HEK293T (cell line): ENCODE measurements at regions not wholly inside any gene's neighbourhood (a gene's known extent, or its start where the extent isn't known, plus 50 kb on each side); places are given as distances from the start of the nearest gene placed in this dataset.

Experiments used
- ARNT ChIP-seq: fragments of 450-650 bp; IDR thresholded peaks from 2 replicates; pipeline ENCODE4 v1.6.1; 2017; ENCODE audit warnings: mild to moderate bottlenecking
- BHLHE40 ChIP-seq: fragments of 450-650 bp; IDR thresholded peaks from 2 replicates; pipeline ENCODE4 v1.6.1; 2016; ENCODE audit warnings: mild to moderate bottlenecking, moderate library complexity, borderline replicate concordance
- ELF4 ChIP-seq: fragments of 450-650 bp; IDR thresholded peaks from 2 replicates; pipeline ENCODE4 v1.6.1; 2017; ENCODE audit warnings: antibody characterized with exemption
- FOXA1 ChIP-seq: fragments of 450-650 bp; IDR thresholded peaks from 2 replicates; pipeline ENCODE4 v1.6.1; 2016; ENCODE audit warnings: mild to moderate bottlenecking
- FOXK2 ChIP-seq: fragments of 450-650 bp; IDR thresholded peaks from 2 replicates; pipeline ENCODE4 v1.6.1; 2016; ENCODE audit warnings: mild to moderate bottlenecking
- FOXM1 ChIP-seq: fragments of 450-650 bp; IDR thresholded peaks from 2 replicates; pipeline ENCODE4 v1.6.1; 2017; ENCODE audit warnings: mild to moderate bottlenecking, borderline replicate concordance
- HDGF ChIP-seq: fragments of 450-650 bp; IDR thresholded peaks from 2 replicates; pipeline ENCODE4 v1.6.1; 2017; ENCODE audit warnings: antibody characterized with exemption, borderline replicate concordance
- NFRKB ChIP-seq: fragments of 450-650 bp; IDR thresholded peaks from 2 replicates; pipeline ENCODE4 v1.6.1; 2016; ENCODE audit warnings: mild to moderate bottlenecking, moderate library complexity
- PKNOX1 ChIP-seq: fragments of 450-650 bp; IDR thresholded peaks from 2 replicates; pipeline ENCODE4 v1.6.1; 2016
- SP1 ChIP-seq: fragments of 450-650 bp; IDR thresholded peaks from 2 replicates; pipeline ENCODE4 v1.6.1; 2017
- SUZ12 ChIP-seq: fragments of 450-650 bp; IDR thresholded peaks from 2 replicates; pipeline ENCODE4 v1.6.1; 2016; ENCODE audit warnings: mild to moderate bottlenecking
- TARDBP ChIP-seq: fragments of 450-650 bp; IDR thresholded peaks from 2 replicates; pipeline ENCODE4 v1.6.1; 2016
- ZNF384 ChIP-seq: fragments of 450-650 bp; IDR thresholded peaks from 2 replicates; pipeline ENCODE4 v1.6.1; 2016

- TF ChIP-seq NFRKB (no peak), FOXK2 (no peak), ZNF384 (no peak), SUZ12 (no peak), HDGF (no peak), ELF4 (no peak), SP1 (no peak), FOXM1 (no peak), BHLHE40 (no peak), TARDBP (no peak), ARNT (no peak), PKNOX1 (no peak), FOXA1 (no peak)
Measured at GRCh38 chr3:181212271-181212670, 222.7 kb upstream of the DNAJC19 start.
